Dendritic cell treated with granulocyte-macrophage colony-stimulating factor and Interleukin-4, amounts not matched to agents 40 ng/mL and 50 ng/mL, for 4 days (primary cell): ENCODE measurements at regions not wholly inside any gene's neighbourhood (a gene's known extent, or its start where the extent isn't known, plus 50 kb on each side); places are given as distances from the start of the nearest gene placed in this dataset.

ENCODE experiments used
- H3K27ac Mint-ChIP-seq: one replicate; pipeline ENCODE4 v1.8.0; 2022; ENCODE audit warnings: mild to moderate bottlenecking, mixed read lengths
- H3K27me3 Mint-ChIP-seq: one replicate; pipeline ENCODE4 v1.8.0; 2022; ENCODE audit warnings: mild to moderate bottlenecking, mixed read lengths
- H3K36me3 Mint-ChIP-seq: one replicate; pipeline ENCODE4 v1.8.0; 2022; ENCODE audit warnings: low read depth, mixed read lengths
- H3K4me1 Mint-ChIP-seq: one replicate; pipeline ENCODE4 v1.8.0; 2022; ENCODE audit warnings: low read depth, mixed read lengths
- H3K4me3 Mint-ChIP-seq: one replicate; pipeline ENCODE4 v1.8.0; 2022; ENCODE audit warnings: mild to moderate bottlenecking, moderate library complexity, mixed read lengths
- H3K9me3 Mint-ChIP-seq: one replicate; pipeline ENCODE4 v1.8.0; 2022; ENCODE audit warnings: mixed read lengths
- intact Hi-C: fragments of 100-400 bp; cut with micrococcal nuclease; formaldehyde crosslinking; loops from one replicate; pipeline ENCODE4 v1.15.0; 2022

- Mint-ChIP-seq H3K27me3 (peaks cover 5% of the 10 kb centered on the region), H3K27ac (no peak overlapping the region), H3K9me3 (peaks cover 35% of the 10 kb centered on the region), H3K4me1 (peaks cover 27% of the 10 kb centered on the region), H3K36me3 (no peaks in the 10 kb centered on the region), H3K4me3 (no peak overlapping the region)
- intact Hi-C loops, result no loop called here
Observed at GRCh38 chr13:34258646-34259386, 440.9 kb downstream of the RFC3 start.

- Mint-ChIP-seq H3K36me3 (no peaks in the 10 kb centered on the region), H3K9me3 (peaks cover 14% of the 10 kb centered on the region), H3K4me1 (peaks cover under 1% of the 10 kb centered on the region), H3K27ac (no peak overlapping the region), H3K4me3 (no peak overlapping the region), H3K27me3 (no peaks in the 10 kb centered on the region)
- intact Hi-C loops, result no loop called here
Observed at GRCh38 chr13:34263681-34264080, 445.7 kb downstream of the RFC3 start.

- H3K36me3 Mint-ChIP-seq, result no peaks in the 10 kb centered on the region
- no peaks in the 10 kb centered on the region for H3K27me3 Mint-ChIP-seq
- intact Hi-C loops, result no loop called here
- peaks cover 8% of the 10 kb centered on the region for H3K9me3 Mint-ChIP-seq
- H3K4me3 Mint-ChIP-seq, result no peak overlapping the region
- no peak overlapping the region for H3K27ac Mint-ChIP-seq
- no peaks in the 10 kb centered on the region for H3K4me1 Mint-ChIP-seq
Observed at GRCh38 chr13:34265046-34265679, 447.2 kb downstream of the RFC3 start.

GRCh38 chr13:34276764-34277163 lies 458.8 kb downstream of the RFC3 start:
- intact Hi-C loops, result no loop called here
- Mint-ChIP-seq H3K4me3 (no peak overlapping the region), H3K4me1 (no peaks in the 10 kb centered on the region), H3K36me3 (no peaks in the 10 kb centered on the region), H3K27ac (no peak overlapping the region), H3K27me3 (no peaks in the 10 kb centered on the region), H3K9me3 (peaks cover 26% of the 10 kb centered on the region)

- H3K27me3 Mint-ChIP-seq, result no peaks in the 10 kb centered on the region
- no peak overlapping the region for H3K27ac Mint-ChIP-seq
- no peak overlapping the region for H3K4me3 Mint-ChIP-seq
- H3K9me3 Mint-ChIP-seq, result peaks cover 26% of the 10 kb centered on the region
- H3K36me3 Mint-ChIP-seq, result no peaks in the 10 kb centered on the region
- intact Hi-C loops, result no loop called here
- H3K4me1 Mint-ChIP-seq, result no peaks in the 10 kb centered on the region
Observed at GRCh38 chr13:34277936-34278335, 460.0 kb downstream of the RFC3 start.

- Mint-ChIP-seq H3K4me1 (no peaks in the 10 kb centered on the region), H3K27ac (no peak overlapping the region), H3K9me3 (peaks cover 31% of the 10 kb centered on the region), H3K27me3 (no peaks in the 10 kb centered on the region), H3K4me3 (no peak overlapping the region), H3K36me3 (no peaks in the 10 kb centered on the region)
- intact Hi-C loops, result no loop called here
Observed at GRCh38 chr13:34278780-34279179, 460.8 kb downstream of the RFC3 start.

GRCh38 chr13:34290661-34291060 lies 472.7 kb downstream of the RFC3 start:
- intact Hi-C loops, result no loop called here
- Mint-ChIP-seq H3K27me3 (no peaks in the 10 kb centered on the region), H3K36me3 (no peaks in the 10 kb centered on the region), H3K4me3 (no peak overlapping the region), H3K9me3 (no peaks in the 10 kb centered on the region), H3K4me1 (no peaks in the 10 kb centered on the region), H3K27ac (no peak overlapping the region)

- no peaks in the 10 kb centered on the region for H3K36me3 Mint-ChIP-seq
- intact Hi-C loops, result no loop called here
- no peak overlapping the region for H3K27ac Mint-ChIP-seq
- no peaks in the 10 kb centered on the region for H3K4me1 Mint-ChIP-seq
- no peak overlapping the region for H3K4me3 Mint-ChIP-seq
- no peaks in the 10 kb centered on the region for H3K27me3 Mint-ChIP-seq
- H3K9me3 Mint-ChIP-seq, result no peaks in the 10 kb centered on the region
Observed at GRCh38 chr13:34294483-34295129, 476.7 kb downstream of the RFC3 start.

- Mint-ChIP-seq H3K4me1 (no peaks in the 10 kb centered on the region), H3K4me3 (no peak overlapping the region), H3K9me3 (peaks cover 35% of the 10 kb centered on the region), H3K27ac (no peak overlapping the region), H3K27me3 (no peaks in the 10 kb centered on the region), H3K36me3 (no peaks in the 10 kb centered on the region)
- intact Hi-C loops, result no loop called here
Observed at GRCh38 chr13:34300559-34300958, 482.6 kb downstream of the RFC3 start.

- Mint-ChIP-seq H3K9me3 (peaks cover 35% of the 10 kb centered on the region), H3K27me3 (no peaks in the 10 kb centered on the region), H3K4me1 (no peaks in the 10 kb centered on the region), H3K4me3 (no peak overlapping the region), H3K36me3 (no peaks in the 10 kb centered on the region), H3K27ac (no peak overlapping the region)
- intact Hi-C loops, result no loop called here
Observed at GRCh38 chr13:34302596-34302995, 484.6 kb downstream of the RFC3 start.

- Mint-ChIP-seq H3K36me3 (no peaks in the 10 kb centered on the region), H3K27me3 (no peaks in the 10 kb centered on the region), H3K4me1 (no peaks in the 10 kb centered on the region), H3K9me3 (peaks cover 35% of the 10 kb centered on the region), H3K27ac (no peak overlapping the region), H3K4me3 (no peak overlapping the region)
- intact Hi-C loops, result no loop called here
Observed at GRCh38 chr13:34303346-34303745, 485.4 kb downstream of the RFC3 start.

GRCh38 chr13:34307607-34308006 lies 489.7 kb downstream of the RFC3 start:
- peaks cover 18% of the 10 kb centered on the region for H3K9me3 Mint-ChIP-seq
- no peaks in the 10 kb centered on the region for H3K4me1 Mint-ChIP-seq
- no peak overlapping the region for H3K27ac Mint-ChIP-seq
- intact Hi-C loops, result no loop called here
- H3K27me3 Mint-ChIP-seq, result no peaks in the 10 kb centered on the region
- H3K36me3 Mint-ChIP-seq, result no peaks in the 10 kb centered on the region
- no peak overlapping the region for H3K4me3 Mint-ChIP-seq

- intact Hi-C loops, result no loop called here
- no peak overlapping the region for H3K27ac Mint-ChIP-seq
- peaks cover 12% of the 10 kb centered on the region for H3K9me3 Mint-ChIP-seq
- H3K4me3 Mint-ChIP-seq, result no peak overlapping the region
- no peaks in the 10 kb centered on the region for H3K4me1 Mint-ChIP-seq
- H3K27me3 Mint-ChIP-seq, result no peaks in the 10 kb centered on the region
- H3K36me3 Mint-ChIP-seq, result no peaks in the 10 kb centered on the region
Observed at GRCh38 chr13:34308725-34309124, 490.8 kb downstream of the RFC3 start.

- Mint-ChIP-seq H3K4me3 (no peak overlapping the region), H3K4me1 (no peaks in the 10 kb centered on the region), H3K27me3 (no peaks in the 10 kb centered on the region), H3K9me3 (no peaks in the 10 kb centered on the region), H3K36me3 (no peaks in the 10 kb centered on the region), H3K27ac (no peak overlapping the region)
- intact Hi-C loops, result no loop called here
Observed at GRCh38 chr13:34310539-34310938, 492.6 kb downstream of the RFC3 start.
